Panc1 (cell line): ENCODE measurements at regions not wholly inside any gene's neighbourhood (a gene's known extent, or its start where the extent isn't known, plus 50 kb on each side); places are given as distances from the start of the nearest gene placed in this dataset.

Experiments used
- CTCF ChIP-seq: fragments of 450-650 bp; IDR thresholded peaks from 2 replicates; pipeline ENCODE4 v1.5.1; 2017; ENCODE audit warnings: mild to moderate bottlenecking
- POLR2AphosphoS5 ChIP-seq: IDR thresholded peaks from 2 replicates; pipeline ENCODE4 v1.6.1; 2012; ENCODE audit warnings: mild to moderate bottlenecking, low read depth, low read length, moderate library complexity
- REST ChIP-seq, 2 experiments: IDR thresholded peaks; 2 replicates each; pipeline ENCODE4 v1.6.1; 2011 to 2012; ENCODE audit warnings: low read depth in 2 of 2, control low read depth in 1 of 2, low read length in 1 of 2, mild to moderate bottlenecking in 1 of 2, moderate library complexity in 1 of 2; ENCODE audit not compliant: insufficient read depth in 1 of 2
- SIN3A ChIP-seq: IDR thresholded peaks from 2 replicates; pipeline ENCODE4 v1.6.1; 2012; ENCODE audit warnings: low read depth, mild to moderate bottlenecking, low read length, moderate library complexity, borderline replicate concordance; ENCODE audit not compliant: insufficient read depth
- TCF7L2 ChIP-seq: IDR thresholded peaks from 2 replicates; pipeline ENCODE4 v1.6.1; 2011; ENCODE audit warnings: mild to moderate bottlenecking, low read depth, low read length, inconsistent platforms

GRCh38 chr1:214934045-214934444 lies 148.5 kb upstream of the KCNK2 start:
- TF ChIP-seq CTCF (no peak), REST (IDR thresholded peaks at IDR 0.05; ENCODE audit: insufficient read depth in 1 of 2, low read depth in 2 of 2, low read length in 1 of 2) (no peak), TCF7L2 (no peak), POLR2AphosphoS5 (no peak), SIN3A (no peak)
